GM06990 (cell line): ENCODE measurements at regions not wholly inside any gene's neighbourhood (a gene's known extent, or its start where the extent isn't known, plus 50 kb on each side); places are given as distances from the start of the nearest gene placed in this dataset.

Experiments
- DNase-seq: peaks from one replicate; pipeline ENCODE4 v3.0.0-alpha.2; 2011; ENCODE audit not compliant: insufficient read length; ENCODE audit errors: extremely low read depth
- H3K27me3 ChIP-seq: replicated peaks from 2 replicates; pipeline ENCODE4 v1.6.0; 2011; ENCODE audit warnings: low read length; ENCODE audit not compliant: control insufficient read depth, insufficient read depth
- H3K36me3 ChIP-seq: 2 replicates; pipeline ENCODE4 v1.5.1; 2011; ENCODE audit warnings: low read length; ENCODE audit not compliant: control insufficient read depth, insufficient read depth
- H3K4me3 ChIP-seq: replicated peaks from 2 replicates; pipeline ENCODE4 v1.5.1; 2011; ENCODE audit warnings: low read depth, mild to moderate bottlenecking, control low read depth, low read length
- TF ChIP-seq, protein P1 (sequence below): IDR thresholded peaks from 2 replicates; pipeline ENCODE4 v1.5.1; 2011; ENCODE audit warnings: low read length, control low read depth, mild to moderate bottlenecking, inconsistent platforms; ENCODE audit not compliant: insufficient read depth, poor library complexity, severe bottlenecking

DNA sequence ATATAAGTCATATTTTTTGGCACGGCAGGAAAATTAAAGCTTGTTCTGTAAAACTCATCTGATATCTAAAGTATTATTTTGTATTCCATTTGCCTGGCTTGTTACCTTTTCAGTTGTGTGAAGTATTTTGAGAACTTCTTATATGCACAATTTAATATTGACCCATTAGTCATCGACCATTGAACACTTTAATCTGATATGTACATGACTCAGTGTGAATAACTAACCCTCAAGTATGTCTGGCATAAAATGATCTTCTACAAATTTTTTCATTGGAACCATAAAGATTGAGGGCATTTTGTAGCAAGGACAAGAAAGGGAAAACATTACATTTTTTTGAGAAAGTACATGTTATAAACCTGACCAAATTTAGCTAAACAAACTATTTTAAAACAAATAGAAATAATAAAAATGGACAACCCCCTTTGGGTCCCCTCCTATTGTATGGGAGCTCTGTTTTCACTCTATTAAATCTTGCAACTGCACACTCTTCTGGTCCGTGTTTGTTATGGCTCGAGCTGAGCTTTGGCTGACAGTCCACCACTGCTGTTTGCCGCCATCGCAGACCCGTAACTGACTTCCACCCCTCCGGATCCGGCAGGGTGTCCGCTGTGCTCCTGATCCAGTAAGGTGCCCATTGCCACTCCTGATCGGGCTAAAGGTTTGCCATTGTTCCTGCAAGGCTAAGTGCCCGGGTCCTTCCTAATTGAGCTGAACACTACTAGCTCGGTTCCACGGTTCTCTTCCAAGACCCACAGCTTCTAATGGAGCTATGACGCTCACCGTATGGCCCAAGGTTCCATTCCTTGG, 118.8 kb downstream of the SLC6A15 start:
- Histone ChIP-seq H3K27me3 (no peaks in the 10 kb centered on the region), H3K36me3 (no peaks in the 10 kb centered on the region), H3K4me3 (no peak overlapping the region)
- TF ChIP-seq, protein P1, sequence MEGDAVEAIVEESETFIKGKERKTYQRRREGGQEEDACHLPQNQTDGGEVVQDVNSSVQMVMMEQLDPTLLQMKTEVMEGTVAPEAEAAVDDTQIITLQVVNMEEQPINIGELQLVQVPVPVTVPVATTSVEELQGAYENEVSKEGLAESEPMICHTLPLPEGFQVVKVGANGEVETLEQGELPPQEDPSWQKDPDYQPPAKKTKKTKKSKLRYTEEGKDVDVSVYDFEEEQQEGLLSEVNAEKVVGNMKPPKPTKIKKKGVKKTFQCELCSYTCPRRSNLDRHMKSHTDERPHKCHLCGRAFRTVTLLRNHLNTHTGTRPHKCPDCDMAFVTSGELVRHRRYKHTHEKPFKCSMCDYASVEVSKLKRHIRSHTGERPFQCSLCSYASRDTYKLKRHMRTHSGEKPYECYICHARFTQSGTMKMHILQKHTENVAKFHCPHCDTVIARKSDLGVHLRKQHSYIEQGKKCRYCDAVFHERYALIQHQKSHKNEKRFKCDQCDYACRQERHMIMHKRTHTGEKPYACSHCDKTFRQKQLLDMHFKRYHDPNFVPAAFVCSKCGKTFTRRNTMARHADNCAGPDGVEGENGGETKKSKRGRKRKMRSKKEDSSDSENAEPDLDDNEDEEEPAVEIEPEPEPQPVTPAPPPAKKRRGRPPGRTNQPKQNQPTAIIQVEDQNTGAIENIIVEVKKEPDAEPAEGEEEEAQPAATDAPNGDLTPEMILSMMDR, result no peak
- DNase-seq, result no peak

DNA sequence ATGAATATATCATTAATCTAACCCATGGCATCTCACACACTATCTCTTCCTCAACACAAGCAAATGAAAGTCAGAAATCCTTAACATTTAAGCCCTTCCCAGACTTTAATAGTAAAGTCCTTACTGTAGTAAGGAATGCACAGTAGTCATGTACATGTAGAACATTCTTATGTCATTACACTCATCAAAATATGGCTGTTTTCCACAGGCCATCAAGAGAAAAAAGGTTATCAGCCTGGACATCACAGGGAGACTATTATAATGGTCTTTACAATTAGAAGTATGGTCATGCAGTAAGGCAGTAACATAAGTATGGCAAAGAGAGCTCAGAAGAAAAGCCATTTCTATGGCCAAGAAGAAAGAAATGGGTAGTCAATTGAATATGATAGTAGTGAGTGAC, 121.2 kb downstream of the SLC6A15 start:
- Histone ChIP-seq H3K4me3 (no peak overlapping the region), H3K36me3 (no peaks in the 10 kb centered on the region), H3K27me3 (no peaks in the 10 kb centered on the region)
- TF ChIP-seq, protein P1, result no peak
- no peak for DNase-seq

DNA sequence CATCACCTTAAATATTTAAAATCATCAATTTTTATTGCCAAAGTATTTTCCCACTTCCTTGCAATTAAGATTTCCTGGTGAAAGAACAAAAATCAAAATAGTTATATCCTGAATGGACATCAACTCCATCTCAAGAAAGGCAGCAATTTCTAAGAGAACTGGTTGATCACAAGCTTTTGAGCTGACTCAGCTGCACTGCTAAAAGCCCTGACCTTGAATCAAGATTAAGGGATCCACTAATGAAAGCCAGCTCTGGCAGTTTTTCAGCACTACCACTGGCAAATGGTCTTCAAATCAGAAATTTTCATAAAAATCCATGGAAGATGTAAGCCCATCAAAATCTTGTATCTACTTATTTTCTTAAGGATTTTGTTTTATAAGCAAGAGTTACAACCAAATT, 123.4 kb downstream of the SLC6A15 start:
- no peak for DNase-seq
- TF ChIP-seq, protein P1, result no peak
- H3K36me3 ChIP-seq, result no peaks in the 10 kb centered on the region

DNA sequence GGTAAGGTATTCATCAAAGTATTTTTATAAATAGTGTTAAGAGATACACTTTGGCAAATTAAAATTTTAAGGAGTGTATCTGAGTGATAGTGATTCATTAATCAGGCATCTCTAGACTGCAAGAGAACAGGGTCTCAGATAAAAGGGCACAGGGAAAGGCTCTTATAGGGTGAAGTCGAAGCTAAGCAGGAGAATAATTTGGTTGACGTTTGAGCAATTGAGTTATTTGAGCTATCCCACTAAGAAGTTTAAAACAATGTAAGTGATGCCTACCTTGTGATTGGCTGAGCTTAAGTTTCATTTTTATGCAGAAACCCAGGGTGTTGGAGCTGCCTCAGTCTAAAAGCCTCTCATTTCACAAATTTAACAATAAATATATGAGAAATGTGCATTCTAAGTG, 125.3 kb downstream of the SLC6A15 start:
- Histone ChIP-seq H3K4me3 (no peak overlapping the region), H3K27me3 (no peaks in the 10 kb centered on the region), H3K36me3 (no peaks in the 10 kb centered on the region)
- TF ChIP-seq, protein P1, result no peak
- no peak for DNase-seq

More for the DNA sequence above, 123.4 kb downstream of the SLC6A15 start:
- Histone ChIP-seq H3K4me3 (no peak overlapping the region), H3K27me3 (no peaks in the 10 kb centered on the region)

DNA sequence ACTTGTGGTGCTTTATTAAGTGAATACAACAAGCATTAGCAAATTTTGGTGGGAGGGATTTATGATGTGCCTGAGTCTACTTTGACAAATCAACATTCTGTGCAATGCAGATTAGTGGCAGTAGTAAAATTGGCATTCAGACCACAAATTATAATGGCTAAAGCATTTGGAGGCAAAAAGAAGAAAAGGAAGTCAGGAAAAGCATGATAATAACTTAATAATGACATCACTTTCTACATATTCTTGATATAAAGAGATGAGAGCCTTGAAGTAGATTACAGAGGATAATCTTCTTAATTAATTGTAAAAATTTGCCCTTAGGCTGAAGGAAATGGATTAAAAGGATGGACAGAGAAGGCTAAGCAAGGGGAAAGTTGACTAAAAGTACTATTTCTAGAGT, 126.0 kb downstream of the SLC6A15 start:
- no peak overlapping the region for H3K4me3 ChIP-seq

More for the DNA sequence above, 126.0 kb downstream of the SLC6A15 start:
- DNase-seq, result no peak
- Histone ChIP-seq H3K27me3 (no peaks in the 10 kb centered on the region), H3K36me3 (no peaks in the 10 kb centered on the region)
- TF ChIP-seq, protein P1, result no peak
